Fibroblast of villous mesenchyme (primary cell): ENCODE measurements at regions not wholly inside any gene's neighbourhood (a gene's known extent, or its start where the extent isn't known, plus 50 kb on each side); places are given as distances from the start of the nearest gene placed in this dataset.

Experiments
- DNase-seq: peaks from one replicate; pipeline ENCODE4 v3.0.0-alpha.2; 2010; ENCODE audit warnings: low read depth
- H3K4me3 ChIP-seq: 2 replicates; pipeline ENCODE4 v1.5.1; 2011; ENCODE audit warnings: low read depth, mild to moderate bottlenecking, low read length
- CTCF ChIP-seq: IDR thresholded peaks from 2 replicates; pipeline ENCODE4 v1.5.1; 2012; ENCODE audit warnings: low read depth, mild to moderate bottlenecking, low read length; ENCODE audit not compliant: insufficient read depth

- TF ChIP-seq CTCF, result no peak
- no peak for DNase-seq
- H3K4me3 ChIP-seq, result no peak overlapping the region
These were observed 114.3 kb upstream of the PLPPR4 start for GRCh38 chr1:99149952-99150351.

GRCh38 chr1:99152132-99152531 lies 112.2 kb upstream of the PLPPR4 start:
- DNase-seq, result no peak
- no peak overlapping the region for H3K4me3 ChIP-seq
- no peak for TF ChIP-seq CTCF

- no peak for DNase-seq
- TF ChIP-seq CTCF, result no peak
- H3K4me3 ChIP-seq, result no peak overlapping the region
These were observed 100.6 kb upstream of the PLPPR4 start for GRCh38 chr1:99163671-99164070.

DNA sequence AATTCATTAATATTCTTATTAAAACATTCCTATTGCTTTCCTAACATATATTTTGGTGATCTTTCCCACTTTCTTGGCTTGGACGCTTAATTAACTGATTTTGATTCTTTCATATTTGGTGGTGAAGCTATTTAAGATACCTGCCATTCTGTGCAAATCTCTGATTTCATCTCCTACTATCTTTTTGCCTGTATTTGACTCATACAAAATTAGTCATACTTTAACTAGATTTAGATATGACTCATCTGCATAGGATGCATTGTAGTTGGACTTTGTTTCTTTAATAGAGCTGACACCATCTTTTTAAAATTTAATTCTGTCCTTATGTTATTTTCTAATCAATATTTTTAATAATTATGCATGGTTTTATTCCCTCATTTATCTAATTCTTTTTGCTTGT lies 93.8 kb upstream of the PLPPR4 start:
- no peak for TF ChIP-seq CTCF
- no peak overlapping the region for H3K4me3 ChIP-seq
- no peak for DNase-seq

DNA sequence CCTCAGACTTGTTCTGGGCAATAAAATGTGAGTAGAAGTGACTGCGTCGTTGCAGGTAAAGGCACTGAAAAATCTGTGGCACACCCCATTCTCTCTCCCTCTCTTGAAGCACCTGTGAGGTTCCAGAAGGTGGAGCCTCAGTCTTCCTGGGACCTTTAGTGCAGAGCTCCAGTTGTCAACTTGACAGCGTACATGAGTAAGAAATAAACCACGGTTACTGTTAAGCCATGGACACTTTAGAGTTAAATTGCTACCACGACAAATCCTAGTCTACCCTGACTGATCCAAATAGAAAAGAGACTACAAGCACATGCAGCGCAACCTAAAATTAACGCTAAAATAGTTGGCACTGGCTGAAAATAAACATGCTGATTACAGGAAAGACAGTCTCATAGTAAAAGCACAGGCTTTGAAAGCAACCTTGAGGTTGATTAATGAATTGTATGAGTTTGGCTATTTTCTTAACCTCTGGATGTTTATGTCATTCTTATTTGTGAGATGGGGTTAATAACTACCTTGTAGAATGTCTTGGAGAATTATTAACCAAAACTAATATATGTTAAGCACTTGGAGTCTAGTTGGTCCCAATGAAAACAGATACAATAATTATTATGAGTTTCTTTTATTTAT lies 93.0 kb upstream of the PLPPR4 start:
- TF ChIP-seq CTCF, result no peak

DNA sequence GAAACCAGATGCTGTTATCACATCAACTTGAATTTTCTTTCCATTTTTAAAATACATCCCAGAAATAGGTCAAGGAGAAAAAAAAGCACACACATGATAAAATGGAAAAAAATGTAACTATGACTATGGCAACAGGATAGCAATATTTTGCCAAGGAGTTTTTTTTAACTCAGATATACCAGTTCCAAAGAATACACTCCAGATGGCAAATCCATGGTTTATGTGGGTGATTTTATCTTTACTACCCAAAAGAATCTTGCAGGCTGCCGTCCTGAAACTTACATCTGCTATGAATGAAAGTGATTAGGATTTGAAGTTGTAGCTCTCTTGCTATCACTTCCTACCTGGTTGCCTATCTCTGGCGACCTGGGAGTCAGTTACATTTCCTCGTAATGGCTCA lies 91.0 kb upstream of the PLPPR4 start:
- TF ChIP-seq CTCF, result no peak
- H3K4me3 ChIP-seq, result no peak overlapping the region
- no peak for DNase-seq

More for the DNA sequence above, 93.0 kb upstream of the PLPPR4 start:
- H3K4me3 ChIP-seq, result no peak overlapping the region
- no peak for DNase-seq

- H3K4me3 ChIP-seq, result no peak overlapping the region
- no peak for DNase-seq
- TF ChIP-seq CTCF, result no peak
These were observed 90.4 kb upstream of the PLPPR4 start for GRCh38 chr1:99173900-99174299.
